ENCODE measurements at regions not wholly inside any gene's neighbourhood (a gene's known extent, or its start where the extent isn't known, plus 50 kb on each side); places are given as distances from the start of the nearest gene placed in this dataset.

GRCh38 chr6:141123049-141123448 lies 1009.7 kb upstream of the GJE1 start:
- TF ChIP-seq CTCF (IDR thresholded peaks at IDR 0.05) = no peak
- no peak for TF ChIP-seq ZFX (IDR thresholded peaks at IDR 0.05; ENCODE audit: borderline replicate concordance)
